Stimulated activated CD4-positive, alpha-beta T cell treated with anti-CD3 and anti-CD28 coated beads, Interleukin-12 subunit alpha, Interleukin-12 subunit beta, amount 100 ng/mL, for 24 hours (primary cell): ENCODE measurements at regions not wholly inside any gene's neighbourhood (a gene's known extent, or its start where the extent isn't known, plus 50 kb on each side); places are given as distances from the start of the nearest gene placed in this dataset.
"Not testable (repeated sequence)": the region's sequence is repeated elsewhere in the genome, so short reads cannot be mapped to it uniquely, and the experiment has no call there.

Source experiments
- DNase-seq, 2 experiments: peaks; one replicate each; pipeline ENCODE4 v3.0.0-alpha.2; 2020; ENCODE audit warnings: low read depth in 2 of 2

- no peak for DNase-seq
Measured at GRCh38 chrY:12212394-12212793, 488.6 kb upstream of the USP9Y start.

GRCh38 chrY:12215564-12216022 lies 485.4 kb upstream of the USP9Y start:
- DNase-seq = no peak

GRCh38 chrY:12230921-12231320 lies 470.1 kb upstream of the USP9Y start:
- DNase-seq = no peak

GRCh38 chrY:12236399-12236798 lies 464.6 kb upstream of the USP9Y start:
- no peak for DNase-seq

- DNase-seq = not testable (repeated sequence)
Measured at GRCh38 chrY:12240326-12240725, 460.7 kb upstream of the USP9Y start.

- no peak for DNase-seq
Measured at GRCh38 chrY:12244146-12244545, 456.9 kb upstream of the USP9Y start.

GRCh38 chrY:12253756-12254155 lies 447.3 kb upstream of the USP9Y start:
- no peak for DNase-seq

- DNase-seq = no peak
Measured at GRCh38 chrY:12271162-12271561, 429.9 kb upstream of the USP9Y start.

GRCh38 chrY:12285608-12286007 lies 415.4 kb upstream of the USP9Y start:
- DNase-seq = no peak

- no peak for DNase-seq
Measured at GRCh38 chrY:12288919-12289318, 412.1 kb upstream of the USP9Y start.

GRCh38 chrY:12289415-12289814 lies 411.6 kb upstream of the USP9Y start:
- DNase-seq = no peak

GRCh38 chrY:12292542-12292941 lies 408.5 kb upstream of the USP9Y start:
- DNase-seq = no peak

- no peak for DNase-seq
Measured at GRCh38 chrY:12296460-12296859, 404.6 kb upstream of the USP9Y start.

GRCh38 chrY:12299796-12300195 lies 401.2 kb upstream of the USP9Y start:
- not testable (repeated sequence) for DNase-seq

GRCh38 chrY:12303464-12303863 lies 397.6 kb upstream of the USP9Y start:
- DNase-seq = no peak

GRCh38 chrY:12305456-12305855 lies 395.6 kb upstream of the USP9Y start:
- DNase-seq = no peak

- peak in 1 of 2 experiments; percentile 2 for DNase-seq
Measured at GRCh38 chrY:12309212-12309611, 391.8 kb upstream of the USP9Y start.

- DNase-seq = no peak
Measured at GRCh38 chrY:12310832-12311231, 390.2 kb upstream of the USP9Y start.

- no peak for DNase-seq
Measured at GRCh38 chrY:12327751-12328150, 373.3 kb upstream of the USP9Y start.

GRCh38 chrY:12331917-12332316 lies 369.1 kb upstream of the USP9Y start:
- DNase-seq = not testable (repeated sequence)

GRCh38 chrY:12343211-12343610 lies 357.8 kb upstream of the USP9Y start:
- no peak for DNase-seq

GRCh38 chrY:12348181-12348580 lies 352.9 kb upstream of the USP9Y start:
- no peak for DNase-seq

- no peak for DNase-seq
Measured at GRCh38 chrY:12357204-12357603, 343.8 kb upstream of the USP9Y start.

- no peak for DNase-seq
Measured at GRCh38 chrY:12357655-12358054, 343.4 kb upstream of the USP9Y start.

- DNase-seq = no peak
Measured at GRCh38 chrY:12358337-12358736, 342.7 kb upstream of the USP9Y start.
